K562 (cell line): ENCODE measurements at regions not wholly inside any gene's neighbourhood (a gene's known extent, or its start where the extent isn't known, plus 50 kb on each side); places are given as distances from the start of the nearest gene placed in this dataset.

ENCODE experiments used
- C11orf30 ChIP-seq: fragments of 450-650 bp; IDR thresholded peaks from 2 replicates; pipeline ENCODE4 v1.6.1; 2016; ENCODE audit warnings: low read depth, mild to moderate bottlenecking
- CHD2 ChIP-seq: IDR thresholded peaks from 2 replicates; pipeline ENCODE4 v1.6.1; 2011; ENCODE audit warnings: low read depth, low read length
- ELK1 ChIP-seq: sonication (generic); formaldehyde crosslinking; IDR thresholded peaks from 2 replicates; pipeline ENCODE4 v1.8.1; 2022; ENCODE audit warnings: missing genetic modification reagents
- HDAC2 ChIP-seq: fragments of 450-650 bp; IDR thresholded peaks from 2 replicates; pipeline ENCODE4 v1.6.1; 2016; ENCODE audit warnings: mild to moderate bottlenecking
- JUN ChIP-seq, 2 experiments: sonication (generic) in 1 of 2; formaldehyde crosslinking in 1 of 2; IDR thresholded peaks; 2 replicates each; pipeline versions ENCODE4 v1.6.1 to v1.8.0; 2012 to 2022; ENCODE audit warnings: borderline replicate concordance in 2 of 2, mild to moderate bottlenecking in 2 of 2, improper control_type of control experiment in 1 of 2, low read depth in 1 of 2, low read length in 1 of 2, missing genetic modification reagents in 1 of 2
- KLF10 ChIP-seq: fragments of 250-450 bp; sonication (Bioruptor Pico); IDR thresholded peaks from 2 replicates; pipeline ENCODE4 v1.6.1; 2021; ENCODE audit warnings: matching md5 sums
- MAFF ChIP-seq: IDR thresholded peaks from 2 replicates; pipeline ENCODE4 v1.6.1; 2012; ENCODE audit warnings: low read length, improper control_type of control experiment
- MAFG ChIP-seq: fragments of 450-650 bp; conservative IDR thresholded peaks from 2 replicates; pipeline ENCODE4 v1.6.1; 2016; ENCODE audit warnings: missing genetic modification characterization, missing compliant biosample characterization
- MAFK ChIP-seq: IDR thresholded peaks from 2 replicates; pipeline ENCODE4 v1.6.1; 2011; ENCODE audit warnings: low read length, improper control_type of control experiment
- NFIC ChIP-seq: fragments of 450-650 bp; IDR thresholded peaks from 2 replicates; pipeline ENCODE4 v1.6.1; 2017; ENCODE audit warnings: mild to moderate bottlenecking, inconsistent platforms
- RBM25 ChIP-seq: fragments of 200-400 bp; formaldehyde crosslinking; IDR thresholded peaks from 2 replicates; pipeline ENCODE4 v1.6.1; 2018; ENCODE audit warnings: low read length, low read depth, moderate library complexity; ENCODE audit not compliant: severe bottlenecking
- SOX6 ChIP-seq: fragments of 450-650 bp; IDR thresholded peaks from 2 replicates; pipeline ENCODE4 v1.6.1; 2014; ENCODE audit warnings: mild to moderate bottlenecking
- SRSF7 ChIP-seq: fragments of 200-400 bp; formaldehyde crosslinking; optimal IDR thresholded peaks from 2 replicates; pipeline ENCODE3; 2017; ENCODE audit warnings: mild to moderate bottlenecking, low read depth, low read length
- STAT5A ChIP-seq: IDR thresholded peaks from 2 replicates; pipeline ENCODE4 v1.6.1; 2012; ENCODE audit warnings: low read length, inconsistent platforms, borderline replicate concordance
- XRCC3 ChIP-seq: fragments of 450-650 bp; IDR thresholded peaks from 2 replicates; pipeline ENCODE4 v1.6.1; 2017; ENCODE audit warnings: mild to moderate bottlenecking, moderate library complexity
- ZNF395 ChIP-seq: fragments of 200-800 bp; sonication (Bioruptor generic); IDR thresholded peaks from 2 replicates; pipeline ENCODE4 v1.6.1; 2017; ENCODE audit warnings: missing genetic modification characterization, missing compliant biosample characterization
- ZNF583 ChIP-seq: fragments of 250-450 bp; sonication (Bioruptor Pico); IDR thresholded peaks from 2 replicates; pipeline ENCODE4 v1.4.0; 2020
- TF ChIP-seq, protein P1 (sequence below): fragments of 200-600 bp; sonication (generic); IDR thresholded peaks from one replicate; pipeline ENCODE4 v1.6.1; 2012; ENCODE audit warnings: mild to moderate bottlenecking, low read depth, low read length, inconsistent platforms

- TF ChIP-seq STAT5A (no peak), ELK1 (no peak), CHD2 (no peak), SRSF7 (no peak), NFIC (no peak), MAFF (peak; percentile 99), HDAC2 (no peak), JUN (IDR thresholded peaks at IDR 0.05; ENCODE audit: borderline replicate concordance, low read depth, low read length) (no peak), JUN (CRISPR knock-in tag; IDR thresholded peaks at IDR 0.05; ENCODE audit: borderline replicate concordance) (no peak), SOX6 (no peak), MAFK (peak; percentile 99), ZNF583 (CRISPR knock-in tag) (no peak), KLF10 (CRISPR knock-in tag) (no peak), MAFG (tag) (peak; percentile 90), C11orf30 (peak; percentile 81), ZNF395 (CRISPR knock-in tag) (no peak), RBM25 (no peak), XRCC3 (no peak)
- TF ChIP-seq, protein P1, sequence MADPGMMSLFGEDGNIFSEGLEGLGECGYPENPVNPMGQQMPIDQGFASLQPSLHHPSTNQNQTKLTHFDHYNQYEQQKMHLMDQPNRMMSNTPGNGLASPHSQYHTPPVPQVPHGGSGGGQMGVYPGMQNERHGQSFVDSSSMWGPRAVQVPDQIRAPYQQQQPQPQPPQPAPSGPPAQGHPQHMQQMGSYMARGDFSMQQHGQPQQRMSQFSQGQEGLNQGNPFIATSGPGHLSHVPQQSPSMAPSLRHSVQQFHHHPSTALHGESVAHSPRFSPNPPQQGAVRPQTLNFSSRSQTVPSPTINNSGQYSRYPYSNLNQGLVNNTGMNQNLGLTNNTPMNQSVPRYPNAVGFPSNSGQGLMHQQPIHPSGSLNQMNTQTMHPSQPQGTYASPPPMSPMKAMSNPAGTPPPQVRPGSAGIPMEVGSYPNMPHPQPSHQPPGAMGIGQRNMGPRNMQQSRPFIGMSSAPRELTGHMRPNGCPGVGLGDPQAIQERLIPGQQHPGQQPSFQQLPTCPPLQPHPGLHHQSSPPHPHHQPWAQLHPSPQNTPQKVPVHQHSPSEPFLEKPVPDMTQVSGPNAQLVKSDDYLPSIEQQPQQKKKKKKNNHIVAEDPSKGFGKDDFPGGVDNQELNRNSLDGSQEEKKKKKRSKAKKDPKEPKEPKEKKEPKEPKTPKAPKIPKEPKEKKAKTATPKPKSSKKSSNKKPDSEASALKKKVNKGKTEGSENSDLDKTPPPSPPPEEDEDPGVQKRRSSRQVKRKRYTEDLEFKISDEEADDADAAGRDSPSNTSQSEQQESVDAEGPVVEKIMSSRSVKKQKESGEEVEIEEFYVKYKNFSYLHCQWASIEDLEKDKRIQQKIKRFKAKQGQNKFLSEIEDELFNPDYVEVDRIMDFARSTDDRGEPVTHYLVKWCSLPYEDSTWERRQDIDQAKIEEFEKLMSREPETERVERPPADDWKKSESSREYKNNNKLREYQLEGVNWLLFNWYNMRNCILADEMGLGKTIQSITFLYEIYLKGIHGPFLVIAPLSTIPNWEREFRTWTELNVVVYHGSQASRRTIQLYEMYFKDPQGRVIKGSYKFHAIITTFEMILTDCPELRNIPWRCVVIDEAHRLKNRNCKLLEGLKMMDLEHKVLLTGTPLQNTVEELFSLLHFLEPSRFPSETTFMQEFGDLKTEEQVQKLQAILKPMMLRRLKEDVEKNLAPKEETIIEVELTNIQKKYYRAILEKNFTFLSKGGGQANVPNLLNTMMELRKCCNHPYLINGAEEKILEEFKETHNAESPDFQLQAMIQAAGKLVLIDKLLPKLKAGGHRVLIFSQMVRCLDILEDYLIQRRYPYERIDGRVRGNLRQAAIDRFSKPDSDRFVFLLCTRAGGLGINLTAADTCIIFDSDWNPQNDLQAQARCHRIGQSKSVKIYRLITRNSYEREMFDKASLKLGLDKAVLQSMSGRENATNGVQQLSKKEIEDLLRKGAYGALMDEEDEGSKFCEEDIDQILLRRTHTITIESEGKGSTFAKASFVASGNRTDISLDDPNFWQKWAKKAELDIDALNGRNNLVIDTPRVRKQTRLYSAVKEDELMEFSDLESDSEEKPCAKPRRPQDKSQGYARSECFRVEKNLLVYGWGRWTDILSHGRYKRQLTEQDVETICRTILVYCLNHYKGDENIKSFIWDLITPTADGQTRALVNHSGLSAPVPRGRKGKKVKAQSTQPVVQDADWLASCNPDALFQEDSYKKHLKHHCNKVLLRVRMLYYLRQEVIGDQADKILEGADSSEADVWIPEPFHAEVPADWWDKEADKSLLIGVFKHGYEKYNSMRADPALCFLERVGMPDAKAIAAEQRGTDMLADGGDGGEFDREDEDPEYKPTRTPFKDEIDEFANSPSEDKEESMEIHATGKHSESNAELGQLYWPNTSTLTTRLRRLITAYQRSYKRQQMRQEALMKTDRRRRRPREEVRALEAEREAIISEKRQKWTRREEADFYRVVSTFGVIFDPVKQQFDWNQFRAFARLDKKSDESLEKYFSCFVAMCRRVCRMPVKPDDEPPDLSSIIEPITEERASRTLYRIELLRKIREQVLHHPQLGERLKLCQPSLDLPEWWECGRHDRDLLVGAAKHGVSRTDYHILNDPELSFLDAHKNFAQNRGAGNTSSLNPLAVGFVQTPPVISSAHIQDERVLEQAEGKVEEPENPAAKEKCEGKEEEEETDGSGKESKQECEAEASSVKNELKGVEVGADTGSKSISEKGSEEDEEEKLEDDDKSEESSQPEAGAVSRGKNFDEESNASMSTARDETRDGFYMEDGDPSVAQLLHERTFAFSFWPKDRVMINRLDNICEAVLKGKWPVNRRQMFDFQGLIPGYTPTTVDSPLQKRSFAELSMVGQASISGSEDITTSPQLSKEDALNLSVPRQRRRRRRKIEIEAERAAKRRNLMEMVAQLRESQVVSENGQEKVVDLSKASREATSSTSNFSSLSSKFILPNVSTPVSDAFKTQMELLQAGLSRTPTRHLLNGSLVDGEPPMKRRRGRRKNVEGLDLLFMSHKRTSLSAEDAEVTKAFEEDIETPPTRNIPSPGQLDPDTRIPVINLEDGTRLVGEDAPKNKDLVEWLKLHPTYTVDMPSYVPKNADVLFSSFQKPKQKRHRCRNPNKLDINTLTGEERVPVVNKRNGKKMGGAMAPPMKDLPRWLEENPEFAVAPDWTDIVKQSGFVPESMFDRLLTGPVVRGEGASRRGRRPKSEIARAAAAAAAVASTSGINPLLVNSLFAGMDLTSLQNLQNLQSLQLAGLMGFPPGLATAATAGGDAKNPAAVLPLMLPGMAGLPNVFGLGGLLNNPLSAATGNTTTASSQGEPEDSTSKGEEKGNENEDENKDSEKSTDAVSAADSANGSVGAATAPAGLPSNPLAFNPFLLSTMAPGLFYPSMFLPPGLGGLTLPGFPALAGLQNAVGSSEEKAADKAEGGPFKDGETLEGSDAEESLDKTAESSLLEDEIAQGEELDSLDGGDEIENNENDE = no peak
Observed at GRCh38 chr2:89849731-89850130, 1158.3 kb downstream of the RPIA start (continued).
